MCF 10A (cell line): ENCODE measurements at regions not wholly inside any gene's neighbourhood (a gene's known extent, or its start where the extent isn't known, plus 50 kb on each side); places are given as distances from the start of the nearest gene placed in this dataset.

ENCODE experiments used
- BruUV-seq: library from RNA; stranded (reverse); fragments of 400-500 nt; replicated peaks from 2 replicates; lab custom pipeline; 2021; lab: Mats Ljungman, UMichigan
- CTCF ChIA-PET: fragments of 300-600 bp; sonication (Branson Sonifier 250); formaldehyde crosslinking; extraction: SDS; loops from one replicate; lab custom pipeline; 2021; ENCODE audit warnings: antibody characterized with exemption, inconsistent platforms; lab: Yijun Ruan, JAX
- POLR2A ChIA-PET: fragments of 300-600, 350-650 bp; sonication (Branson Sonifier 250); formaldehyde crosslinking; extraction: SDS; loops from one replicate; lab custom pipeline; 2020; ENCODE audit warnings: antibody characterized with exemption, inconsistent platforms; lab: Yijun Ruan, JAX
- DNase-seq: peaks from one replicate; pipeline ENCODE4 v3.0.0-alpha.2; 2018; ENCODE audit not compliant: unreplicated experiment
- H3K27ac Mint-ChIP-seq: one replicate; pipeline ENCODE4 v1.8.0; 2022; ENCODE audit warnings: mild to moderate bottlenecking, low read depth, mixed read lengths; ENCODE audit not compliant: unreplicated experiment
- H3K27me3 Mint-ChIP-seq: one replicate; pipeline ENCODE4 v1.8.0; 2022; ENCODE audit warnings: mixed read lengths; ENCODE audit not compliant: insufficient read depth, unreplicated experiment
- H3K36me3 Mint-ChIP-seq: one replicate; pipeline ENCODE4 v1.8.0; 2022; ENCODE audit warnings: mild to moderate bottlenecking, moderate library complexity, mixed read lengths; ENCODE audit not compliant: insufficient read depth, unreplicated experiment
- H3K4me1 Mint-ChIP-seq: one replicate; pipeline ENCODE4 v1.8.0; 2022; ENCODE audit warnings: mixed read lengths; ENCODE audit not compliant: insufficient read depth, unreplicated experiment
- H3K4me3 Mint-ChIP-seq: one replicate; pipeline ENCODE4 v1.8.0; 2022; ENCODE audit warnings: mild to moderate bottlenecking, moderate library complexity, mixed read lengths; ENCODE audit not compliant: unreplicated experiment
- H3K9me3 Mint-ChIP-seq: one replicate; pipeline ENCODE4 v1.8.0; 2022; ENCODE audit warnings: mixed read lengths; ENCODE audit not compliant: unreplicated experiment
- intact Hi-C: fragments of 100-400 bp; cut with micrococcal nuclease; formaldehyde crosslinking; loops from 2 replicates; pipeline ENCODE4 v1.14.1; 2022
- TF ChIP-seq, protein P1 (sequence below): fragments of 200-600 bp; IDR thresholded peaks from one replicate; pipeline ENCODE4 v1.8.0; 2022; ENCODE audit warnings: antibody characterized with exemption, mild to moderate bottlenecking; ENCODE audit not compliant: unreplicated experiment

DNA sequence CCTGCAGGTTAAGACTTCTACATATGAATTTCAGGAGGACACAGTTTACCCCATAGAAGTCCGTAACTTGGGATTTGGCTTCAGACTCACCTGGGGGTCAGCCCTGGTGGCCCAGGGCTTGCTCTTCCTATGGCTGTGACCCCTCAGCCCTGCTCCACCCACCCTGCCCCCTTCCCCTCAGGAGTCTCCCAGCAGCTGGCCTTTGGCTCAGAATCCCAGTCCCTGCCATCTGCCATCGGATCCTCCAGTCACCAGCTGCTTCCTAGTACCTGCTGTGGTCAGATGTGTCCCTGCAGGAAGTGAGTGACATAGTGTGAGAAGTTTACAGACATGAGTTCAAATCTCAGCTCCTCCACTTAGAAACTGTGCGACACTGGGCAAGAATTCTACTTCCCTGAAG is 332.6 kb downstream of the NPHP4 start:
- no peaks in the 10 kb centered on the region for H3K27me3 Mint-ChIP-seq
- H3K9me3 Mint-ChIP-seq = no peaks in the 10 kb centered on the region
- TF ChIP-seq, protein P1, sequence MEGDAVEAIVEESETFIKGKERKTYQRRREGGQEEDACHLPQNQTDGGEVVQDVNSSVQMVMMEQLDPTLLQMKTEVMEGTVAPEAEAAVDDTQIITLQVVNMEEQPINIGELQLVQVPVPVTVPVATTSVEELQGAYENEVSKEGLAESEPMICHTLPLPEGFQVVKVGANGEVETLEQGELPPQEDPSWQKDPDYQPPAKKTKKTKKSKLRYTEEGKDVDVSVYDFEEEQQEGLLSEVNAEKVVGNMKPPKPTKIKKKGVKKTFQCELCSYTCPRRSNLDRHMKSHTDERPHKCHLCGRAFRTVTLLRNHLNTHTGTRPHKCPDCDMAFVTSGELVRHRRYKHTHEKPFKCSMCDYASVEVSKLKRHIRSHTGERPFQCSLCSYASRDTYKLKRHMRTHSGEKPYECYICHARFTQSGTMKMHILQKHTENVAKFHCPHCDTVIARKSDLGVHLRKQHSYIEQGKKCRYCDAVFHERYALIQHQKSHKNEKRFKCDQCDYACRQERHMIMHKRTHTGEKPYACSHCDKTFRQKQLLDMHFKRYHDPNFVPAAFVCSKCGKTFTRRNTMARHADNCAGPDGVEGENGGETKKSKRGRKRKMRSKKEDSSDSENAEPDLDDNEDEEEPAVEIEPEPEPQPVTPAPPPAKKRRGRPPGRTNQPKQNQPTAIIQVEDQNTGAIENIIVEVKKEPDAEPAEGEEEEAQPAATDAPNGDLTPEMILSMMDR = no peak
- BruUV-seq = no TSS peak
- POLR2A ChIA-PET = no interaction called here
- intact Hi-C loops = no loop called here
- peaks cover 6% of the 10 kb centered on the region for H3K4me1 Mint-ChIP-seq
- no peak overlapping the region for H3K4me3 Mint-ChIP-seq
- no peaks in the 10 kb centered on the region for H3K36me3 Mint-ChIP-seq
- H3K27ac Mint-ChIP-seq = no peak overlapping the region
- CTCF ChIA-PET = no interaction called here
- no peak for DNase-seq

DNA sequence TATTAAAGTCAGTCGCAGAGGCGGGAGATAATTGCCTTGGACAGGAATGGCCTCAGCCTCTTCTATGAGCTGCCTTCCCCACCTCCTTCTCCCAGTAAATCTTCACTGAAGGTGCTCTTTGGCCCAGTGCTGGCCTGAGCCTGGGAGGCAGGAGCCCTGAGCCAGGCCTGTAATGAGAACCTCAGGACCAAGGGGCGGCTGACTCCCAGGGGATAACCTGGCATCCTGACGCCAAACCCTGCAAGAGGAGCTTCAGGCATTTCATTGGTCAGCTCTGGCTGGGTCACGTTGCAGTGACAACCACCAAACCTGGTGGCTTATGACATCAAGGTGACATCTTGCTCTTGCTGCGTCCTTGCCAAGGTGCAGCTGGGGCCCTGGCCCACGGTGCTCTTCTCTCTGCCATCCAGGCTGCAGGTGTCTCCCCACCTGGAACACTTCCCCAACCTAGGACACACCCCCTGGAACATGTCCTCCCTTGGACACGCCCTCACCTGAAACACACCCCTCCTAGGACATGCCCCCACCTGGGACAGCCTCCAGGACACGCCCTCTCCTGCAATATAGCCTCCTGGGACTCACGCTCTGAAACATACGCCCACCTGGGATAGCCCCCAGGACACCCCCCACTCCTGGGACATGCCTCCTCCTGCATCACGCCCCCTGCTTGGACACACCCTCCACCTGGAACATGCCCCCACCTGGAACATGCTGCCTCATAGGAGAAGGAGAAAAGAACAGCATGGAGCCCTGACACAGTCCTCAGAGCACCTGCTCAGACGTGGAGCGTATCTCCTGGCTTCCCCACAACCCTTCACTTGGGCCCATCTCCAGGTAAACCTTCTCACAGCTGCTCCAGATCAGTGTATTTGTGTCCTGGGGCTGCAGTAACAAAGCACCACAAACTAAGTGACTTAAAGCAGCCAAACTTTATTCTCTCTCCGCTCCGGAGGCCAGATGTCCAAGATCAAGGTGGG is 333.6 kb downstream of the NPHP4 start:
- intact Hi-C loops = no loop called here
- Mint-ChIP-seq H3K4me1 (peaks cover 9% of the 10 kb centered on the region), H3K9me3 (no peaks in the 10 kb centered on the region), H3K27me3 (no peaks in the 10 kb centered on the region), H3K36me3 (no peaks in the 10 kb centered on the region), H3K27ac (no peak overlapping the region), H3K4me3 (no peak overlapping the region)
- ChIA-PET POLR2A (no interaction called here), CTCF (interaction anchor here (1.5 kb wide), 1 partner anchor 19 kb away, joined by 3 read pairs; no protein-coding TSS in a partner anchor)
- BruUV-seq = no TSS peak
- no peak for DNase-seq
- TF ChIP-seq, protein P1 = no peak

DNA sequence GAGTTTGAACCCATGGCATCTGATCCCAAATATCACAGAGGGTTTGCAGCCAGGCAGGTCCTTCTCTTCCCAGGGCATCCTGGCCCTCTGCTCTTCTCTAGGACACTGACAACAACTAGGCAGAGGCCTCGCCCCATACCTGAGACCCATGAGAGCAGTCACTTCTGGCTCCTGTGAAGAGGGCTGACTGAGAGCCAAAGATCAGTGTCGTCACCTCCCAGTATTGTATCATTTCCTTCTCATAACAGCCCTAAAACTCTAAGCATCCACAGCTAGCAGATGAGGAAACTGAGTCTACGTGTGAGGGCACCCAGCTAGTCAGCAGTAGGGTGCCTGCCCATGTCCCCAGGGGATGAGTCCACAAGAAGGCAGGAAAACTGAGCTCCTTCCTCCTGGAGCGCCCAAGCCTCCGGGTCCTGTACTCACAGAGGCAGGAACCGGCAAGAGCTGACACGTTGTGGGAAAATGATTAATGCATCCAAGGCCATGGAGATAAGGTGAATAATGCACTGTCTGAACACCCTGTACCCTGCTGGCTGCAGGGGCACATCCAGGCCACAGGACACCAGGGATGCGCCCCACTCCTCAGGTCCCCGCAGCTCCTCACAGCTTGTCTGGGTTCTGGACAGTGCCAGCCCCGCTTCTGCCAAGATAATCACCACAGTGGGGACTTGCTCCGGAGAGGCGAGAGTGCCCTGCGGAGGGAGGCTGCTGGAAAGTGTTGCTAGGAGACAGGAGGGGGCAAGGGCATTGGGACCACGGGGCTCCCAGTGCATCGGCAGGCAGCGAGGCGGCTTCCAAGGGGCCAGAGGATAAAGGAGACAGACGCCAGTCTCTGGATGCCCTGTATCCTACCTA is 340.0 kb downstream of the NPHP4 start:
- POLR2A ChIA-PET = interaction anchor here (0.6 to 1.9 kb wide), 6 partner anchors 9 to 55 kb away, joined by 3 to 11 read pairs (median 4); no protein-coding TSS in a partner anchor
- peak overlapping the region; percentile 19 for H3K4me3 Mint-ChIP-seq
- peak overlapping the region; percentile 47 for H3K27ac Mint-ChIP-seq
- intact Hi-C loops = no loop called here
- no peaks in the 10 kb centered on the region for H3K36me3 Mint-ChIP-seq
- H3K27me3 Mint-ChIP-seq = no peaks in the 10 kb centered on the region
- peaks cover 27% of the 10 kb centered on the region for H3K4me1 Mint-ChIP-seq
- no peaks in the 10 kb centered on the region for H3K9me3 Mint-ChIP-seq
- TF ChIP-seq, protein P1 = no peak
- CTCF ChIA-PET = interaction anchor here (1.1 to 1.5 kb wide), 4 partner anchors 12 to 142 kb away, joined by 3 to 4 read pairs (median 4); no protein-coding TSS in a partner anchor
- BruUV-seq = no TSS peak
- DNase-seq = peak; percentile 90
